ENCODE measurements at regions not wholly inside any gene's neighbourhood (a gene's known extent, or its start where the extent isn't known, plus 50 kb on each side); places are given as distances from the start of the nearest gene placed in this dataset.

- TF ChIP-seq STAT6 (CRISPR knock-in tag; conservative IDR thresholded peaks at IDR 0.05; ENCODE audit: low read depth) = no peak
- TF ChIP-seq SOX15 (CRISPR knock-in tag; IDR thresholded peaks at IDR 0.05) = no peak
- TF ChIP-seq FOXP4 (CRISPR knock-in tag; IDR thresholded peaks at IDR 0.05) = no peak
These were observed 215.5 kb upstream of the FN1 start (continued) for GRCh38 chr2:215651412-215651811.

GRCh38 chr2:215644233-215644897, 208.5 kb upstream of the FN1 start:
- ATAC-seq = no peak
- Mint-ChIP-seq H3K4me1 (peaks cover 3% of the 10 kb centered on the region; the same call in 1 of the 2 replicates), H3K27ac (no peak overlapping the region), H3K4me3 (no peak overlapping the region), H3K9me3 (no peaks in the 10 kb centered on the region), H3K27me3 (ENCODE audit: low read depth) (no peaks in the 10 kb centered on the region), H3K36me3 (no peaks in the 10 kb centered on the region)
- CTCF ChIA-PET = no interaction called here
- no peak for DNase-seq (ENCODE audit: low spot score)
- POLR2A ChIA-PET = no interaction called here
- TF ChIP-seq STAT6 (CRISPR knock-in tag; conservative IDR thresholded peaks at IDR 0.05; ENCODE audit: low read depth) (no peak), ZNF121 (CRISPR knock-in tag; IDR thresholded peaks at IDR 0.05) (no peak), GRHL2 (CRISPR knock-in tag; IDR thresholded peaks at IDR 0.05; ENCODE audit: insufficient replicate concordance, severe bottlenecking) (no peak), ATF3 (CRISPR knock-in tag; conservative IDR thresholded peaks at IDR 0.05) (no peak), FOXP4 (CRISPR knock-in tag; IDR thresholded peaks at IDR 0.05) (no peak), IRF1 (CRISPR knock-in tag; IDR thresholded peaks at IDR 0.05) (no peak), NFE2L1 (CRISPR knock-in tag; IDR thresholded peaks at IDR 0.05) (no peak), NR2C2 (CRISPR knock-in tag; IDR thresholded peaks at IDR 0.05) (no peak), ATF6 (CRISPR knock-in tag; IDR thresholded peaks at IDR 0.05) (no peak), MAX (CRISPR knock-in tag; IDR thresholded peaks at IDR 0.05) (no peak), ATF1 (CRISPR knock-in tag; IDR thresholded peaks at IDR 0.05) (no peak), JUN (CRISPR knock-in tag; IDR thresholded peaks at IDR 0.05) (no peak), EMX1 (CRISPR knock-in tag; IDR thresholded peaks at IDR 0.05) (no peak), ZNF281 (CRISPR knock-in tag; IDR thresholded peaks at IDR 0.05) (no peak), KAT7 (CRISPR knock-in tag; IDR thresholded peaks at IDR 0.05; ENCODE audit: borderline replicate concordance) (no peak), TP53 (CRISPR knock-in tag; IDR thresholded peaks at IDR 0.05) (no peak)
